HG03139 (cell line): ENCODE measurements at regions not wholly inside any gene's neighbourhood (a gene's known extent, or its start where the extent isn't known, plus 50 kb on each side); places are given as distances from the start of the nearest gene placed in this dataset.
"Not testable (repeated sequence)": the region's sequence is repeated elsewhere in the genome, so short reads cannot be mapped to it uniquely, and the experiment has no call there.

Experiments
- ATAC-seq: cut with Tn5 transposase; IDR thresholded peaks from one replicate; pipeline ENCODE4 v1.9.1; 2021; ENCODE audit not compliant: unreplicated experiment

DNA sequence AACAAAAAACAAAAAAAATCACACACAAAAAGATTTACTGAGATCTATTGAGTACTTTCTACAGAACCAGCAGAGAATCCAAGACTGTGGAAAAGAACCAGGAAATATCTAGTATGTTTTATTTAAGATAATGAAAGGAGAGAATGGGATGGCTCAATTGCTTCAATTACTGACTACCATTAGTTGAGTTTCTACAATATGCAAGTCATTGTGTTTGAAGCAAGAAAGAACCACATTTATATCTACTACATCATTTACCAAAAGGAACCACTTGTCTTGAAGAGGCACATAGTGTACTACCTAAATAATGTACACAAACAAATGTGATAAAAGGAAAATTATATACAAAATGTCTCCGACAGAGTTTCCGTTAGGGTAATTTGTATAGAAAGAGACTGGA, 325.9 kb upstream of the TNC start:
- no peak for ATAC-seq

GRCh38 chr9:115444959-115445358, 327.0 kb upstream of the TNC start:
- no peak for ATAC-seq

DNA sequence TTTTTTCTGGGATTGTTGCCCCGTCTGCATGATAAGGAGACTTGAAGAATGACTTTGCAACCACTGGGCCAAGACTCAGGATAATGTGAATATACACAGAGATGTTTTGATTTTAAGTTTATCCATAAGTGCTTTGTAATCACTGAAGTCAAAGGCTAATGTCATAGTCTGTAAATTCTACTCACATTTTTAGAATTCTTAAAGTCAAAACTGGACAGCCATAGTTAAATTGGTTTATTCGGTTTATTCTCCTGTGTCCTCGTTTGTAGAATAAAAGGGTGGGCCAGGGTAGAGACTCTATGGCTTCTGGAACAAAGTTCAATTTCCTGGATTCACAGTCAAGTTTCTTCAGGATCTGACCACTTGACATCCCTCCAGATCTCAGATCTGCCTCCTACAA, 327.7 kb upstream of the TNC start:
- no peak for ATAC-seq

DNA sequence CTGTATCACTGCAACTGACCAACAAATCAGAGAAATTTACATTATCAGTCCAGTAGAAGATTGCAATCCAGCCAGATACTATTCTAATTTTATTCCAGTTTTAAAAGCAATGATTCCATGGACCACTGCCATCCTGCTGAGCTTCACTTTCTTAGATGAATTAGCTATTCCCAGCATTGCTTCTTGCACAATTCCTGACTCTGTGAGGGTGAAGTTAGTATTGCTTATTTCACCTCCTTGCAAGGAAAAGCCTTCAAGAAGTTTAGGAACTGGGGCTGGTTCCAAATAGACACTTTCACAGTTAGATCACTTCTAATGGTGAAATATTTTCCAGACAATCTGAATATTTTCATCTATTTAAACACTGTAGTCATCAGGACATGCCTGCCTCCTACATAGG, 338.6 kb upstream of the TNC start:
- ATAC-seq = no peak

DNA sequence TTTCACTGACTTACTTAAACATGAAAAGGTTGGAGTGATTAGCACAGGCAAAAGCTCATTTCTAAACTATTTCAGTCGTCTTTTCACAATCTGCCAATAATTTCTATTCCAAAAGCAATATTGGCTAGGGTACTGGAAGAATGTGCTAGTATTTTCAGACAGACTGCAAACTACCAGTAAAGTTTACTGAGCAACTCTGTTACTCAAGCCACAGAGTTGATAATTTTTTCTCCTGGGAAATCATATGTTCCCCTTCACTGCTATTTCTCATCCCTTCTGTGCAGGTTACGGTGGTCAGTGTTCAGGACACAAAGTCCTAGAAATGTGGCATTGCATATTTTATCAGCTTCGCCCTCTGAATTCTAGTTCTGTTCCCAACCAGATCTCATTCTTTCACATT, 343.3 kb upstream of the TNC start:
- ATAC-seq = no peak

GRCh38 chr9:115462623-115463022, 344.7 kb upstream of the TNC start:
- ATAC-seq = no peak

GRCh38 chr9:115466756-115467155, 348.8 kb upstream of the TNC start:
- ATAC-seq = no peak

GRCh38 chr9:115469841-115470240, 351.9 kb upstream of the TNC start:
- no peak for ATAC-seq

DNA sequence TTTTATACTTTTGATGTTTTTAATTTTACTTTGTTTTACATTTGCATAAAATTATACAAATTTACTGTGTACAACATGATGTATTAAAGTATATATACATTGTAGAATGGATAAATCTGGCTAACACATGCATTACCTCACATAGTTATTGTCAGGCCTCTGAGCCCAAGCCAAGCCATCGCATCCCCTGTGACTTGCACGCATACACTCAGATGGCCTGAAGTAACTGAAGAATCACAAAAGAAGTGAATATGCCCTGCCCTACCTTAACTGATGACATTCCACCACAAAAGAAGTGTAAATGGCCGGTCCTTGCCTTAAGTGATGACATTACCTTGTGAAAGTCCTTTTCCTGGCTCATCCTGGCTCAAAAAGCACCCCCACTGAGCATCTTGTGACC, 355.1 kb upstream of the TNC start:
- ATAC-seq = not testable (repeated sequence)

DNA sequence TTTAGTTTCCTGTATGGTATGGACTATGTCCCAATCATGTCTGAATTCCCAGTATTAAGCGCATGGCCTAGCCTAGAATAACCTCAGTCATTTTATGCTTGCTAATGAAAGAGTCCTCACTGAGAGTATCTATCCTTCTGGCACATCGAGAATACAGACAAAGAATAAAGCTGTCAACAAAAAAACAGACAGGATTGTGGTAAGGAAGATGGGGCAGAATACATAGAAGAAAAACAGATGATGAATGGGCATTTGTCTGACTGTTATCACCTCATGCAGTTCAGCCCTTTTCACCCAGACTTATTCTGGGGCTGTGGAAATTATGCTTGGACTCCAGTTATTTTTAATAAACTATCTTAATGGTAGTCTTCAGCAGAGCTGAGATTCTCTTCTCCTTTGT, 363.8 kb upstream of the TNC start:
- no peak for ATAC-seq

- ATAC-seq = no peak
Observed at GRCh38 chr9:115482747-115483146, 364.8 kb upstream of the TNC start.

DNA sequence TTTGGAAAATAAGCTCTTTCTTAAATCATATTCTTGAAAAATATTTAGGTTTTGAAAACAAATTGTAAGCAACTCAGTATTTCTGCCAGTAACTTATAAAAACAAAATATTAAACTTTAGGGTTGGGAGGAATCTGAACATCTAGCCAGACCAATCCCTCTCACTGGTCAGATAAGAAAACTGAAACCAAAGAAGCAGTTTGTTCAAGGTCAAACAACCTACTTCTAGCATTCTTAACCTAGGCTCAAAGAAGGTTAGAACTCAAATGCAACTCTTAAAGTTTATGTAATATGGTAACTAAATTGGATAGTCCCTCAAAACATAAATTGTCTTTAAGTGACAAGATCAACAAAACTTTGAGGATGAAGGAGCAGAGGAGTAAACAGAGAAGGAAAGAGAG, 374.9 kb upstream of the TNC start:
- no peak for ATAC-seq

- no peak for ATAC-seq
Observed at GRCh38 chr9:115494393-115494792, 376.4 kb upstream of the TNC start.

GRCh38 chr9:115495052-115495635, 377.2 kb upstream of the TNC start:
- ATAC-seq = no peak

DNA sequence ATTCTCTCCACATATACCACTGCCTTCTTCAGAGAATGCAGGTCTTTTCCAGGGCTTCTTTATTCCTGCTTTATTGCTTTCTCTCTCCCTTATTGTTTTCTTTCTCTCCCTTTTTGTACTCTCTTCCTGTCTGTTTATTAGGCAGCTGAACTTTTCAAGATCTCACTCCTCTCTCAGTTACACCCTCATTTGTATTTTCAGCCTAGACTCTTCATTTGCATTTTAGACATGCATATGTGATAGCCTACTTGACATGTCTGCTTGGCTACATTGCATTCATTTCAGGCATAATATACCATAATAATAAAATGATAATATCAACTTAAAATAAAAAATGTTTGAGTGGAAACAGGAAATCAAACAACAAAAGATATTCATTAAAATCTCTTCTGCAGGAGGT, 377.9 kb upstream of the TNC start:
- ATAC-seq = no peak

- no peak for ATAC-seq
Observed at GRCh38 chr9:115498303-115498702, 380.3 kb upstream of the TNC start.

- no peak for ATAC-seq
Observed at GRCh38 chr9:115507148-115507547, 389.2 kb upstream of the TNC start.

- ATAC-seq = no peak
Observed at GRCh38 chr9:115513148-115513547, 395.2 kb upstream of the TNC start.

- ATAC-seq = no peak
Observed at GRCh38 chr9:115514454-115514853, 396.5 kb upstream of the TNC start.

- no peak for ATAC-seq
Observed at GRCh38 chr9:115517335-115518075, 399.5 kb upstream of the TNC start.

DNA sequence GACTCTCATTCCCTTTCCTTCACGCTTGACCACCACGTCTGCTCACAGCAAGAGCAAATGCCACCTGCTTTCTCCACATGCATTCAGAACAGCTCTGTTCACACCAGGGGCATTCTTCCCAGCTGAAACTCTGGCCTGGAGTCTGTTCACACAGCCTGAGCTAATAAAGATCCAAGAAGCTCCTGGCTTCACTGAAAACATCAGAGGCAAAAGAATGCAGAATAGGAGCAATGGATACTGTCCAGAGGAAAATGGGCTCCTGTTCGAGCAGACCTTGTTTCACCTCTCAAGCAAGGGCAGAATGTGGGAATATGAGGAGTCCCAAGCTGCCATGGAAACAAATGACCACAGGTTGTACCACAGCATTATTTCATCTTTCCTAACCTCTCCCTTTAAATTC, 402.7 kb upstream of the TNC start:
- no peak for ATAC-seq

- ATAC-seq = no peak
Observed at GRCh38 chr9:115522912-115523311, 405.0 kb upstream of the TNC start.

DNA sequence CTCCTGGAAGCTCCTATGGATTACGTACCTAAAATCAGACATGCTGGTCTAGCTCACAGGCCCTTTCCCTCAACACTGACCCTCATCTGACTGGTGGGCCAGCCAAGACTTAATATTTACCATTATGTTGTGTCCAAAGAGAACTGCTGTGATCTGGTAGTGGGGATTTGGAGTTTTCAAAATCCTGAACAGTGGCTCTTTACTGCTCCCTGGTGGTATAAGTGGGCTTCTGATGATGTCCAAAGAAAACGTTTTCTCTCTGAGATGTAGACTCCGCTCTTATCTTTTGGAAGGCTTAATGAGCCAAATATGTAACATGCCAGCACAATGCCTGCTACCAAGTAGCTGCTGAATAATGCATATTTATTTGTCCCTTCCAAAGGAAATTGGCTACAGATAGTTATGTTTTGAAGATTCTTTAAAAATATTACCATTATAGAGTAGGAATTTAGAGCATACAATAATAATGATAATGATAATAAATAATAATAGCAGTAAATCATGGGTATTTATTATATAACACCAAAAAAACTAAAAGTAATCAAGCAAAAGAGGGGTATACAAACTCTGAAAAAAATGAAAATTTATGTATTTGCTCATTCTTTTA, 406.6 kb upstream of the TNC start:
- ATAC-seq = no peak
